Peyer's patch (tissue), 4 donors: ENCODE measurements at regions not wholly inside any gene's neighbourhood (a gene's known extent, or its start where the extent isn't known, plus 50 kb on each side); places are given as distances from the start of the nearest gene placed in this dataset.

Source experiments
- DNase-seq, 3 donors: peaks; one replicate each; pipeline ENCODE4 v3.0.0-alpha.2; 2017 to 2019
- H3K27ac ChIP-seq, 4 donors: fragments of 200-600 bp; sonication (generic); one replicate each; pipeline ENCODE4 v1.5.1; 2016 to 2019
- H3K27me3 ChIP-seq, 2 donors: fragments of 200-600 bp; sonication (generic); one replicate each; pipeline ENCODE4 v1.5.1; 2019
- H3K36me3 ChIP-seq, 3 donors: fragments of 200-600 bp; sonication (generic); one replicate each; pipeline ENCODE4 v1.5.1; 2016 to 2019
- H3K4me1 ChIP-seq, 4 donors: fragments of 200-600 bp; sonication (generic); one replicate each; pipeline ENCODE4 v1.5.1; 2016 to 2019
- H3K4me3 ChIP-seq, 4 donors: fragments of 200-600 bp; sonication (generic); 1 replicate in 3 of 4; 2 replicates in 1 of 4; pipeline ENCODE4 v1.5.1; 2016 to 2019; ENCODE audit warnings: mild to moderate bottlenecking in 1 of 4
- H3K9me3 ChIP-seq, 4 donors: fragments of 200-600 bp; sonication (generic); one replicate each; pipeline ENCODE4 v1.5.1; 2016 to 2019; ENCODE audit warnings: mild to moderate bottlenecking in 1 of 4
- CTCF ChIP-seq, 6 experiments: fragments of 450-650 bp in 4 of 6; fragments of 200-600 bp in 2 of 6; sonication (generic) in 1 of 6; IDR thresholded peaks; one replicate each; pipeline ENCODE4 v1.5.1; 2017 to 2019; ENCODE audit warnings: antibody characterized with exemption in 6 of 6, mild to moderate bottlenecking in 3 of 6, moderate library complexity in 1 of 6
- POLR2A ChIP-seq, 2 donors: fragments of 450-650 bp; IDR thresholded peaks; one replicate each; pipeline ENCODE4 v1.5.1; 2017; ENCODE audit warnings: antibody characterized with exemption in 2 of 2, mild to moderate bottlenecking in 2 of 2, moderate library complexity in 2 of 2

- Histone ChIP-seq H3K4me1 (no peaks in the 10 kb centered on the region), H3K27me3 (no peaks in the 10 kb centered on the region), H3K4me3 (no peak overlapping the region), H3K9me3 (no peaks in the 10 kb centered on the region), H3K27ac (no peak overlapping the region), H3K36me3 (no peaks in the 10 kb centered on the region)
- DNase-seq = no peak
- no peak for TF ChIP-seq POLR2A (IDR thresholded peaks at IDR 0.05)
- no peak for TF ChIP-seq CTCF (IDR thresholded peaks at IDR 0.05)
Measured at GRCh38 chr11:112599265-112599664, 338.6 kb upstream of the PLET1 start.

GRCh38 chr11:112599856-112600533 lies 339.3 kb upstream of the PLET1 start:
- TF ChIP-seq POLR2A (IDR thresholded peaks at IDR 0.05) = no peak
- no peak for TF ChIP-seq CTCF (IDR thresholded peaks at IDR 0.05)

GRCh38 chr11:112605093-112605666 lies 344.5 kb upstream of the PLET1 start:
- Histone ChIP-seq H3K27ac (no peak overlapping the region), H3K4me3 (no peak overlapping the region), H3K27me3 (no peaks in the 10 kb centered on the region), H3K9me3 (no peaks in the 10 kb centered on the region), H3K4me1 (no peaks in the 10 kb centered on the region), H3K36me3 (no peaks in the 10 kb centered on the region)
- DNase-seq = no peak
- TF ChIP-seq POLR2A (IDR thresholded peaks at IDR 0.05) (no peak), CTCF (IDR thresholded peaks at IDR 0.05) (no peak)

More at GRCh38 chr11:112599856-112600533, 339.3 kb upstream of the PLET1 start:
- Histone ChIP-seq H3K4me1 (no peaks in the 10 kb centered on the region), H3K27me3 (no peaks in the 10 kb centered on the region), H3K4me3 (no peak overlapping the region), H3K27ac (no peak overlapping the region), H3K36me3 (no peaks in the 10 kb centered on the region), H3K9me3 (no peaks in the 10 kb centered on the region)
- no peak for DNase-seq

- no peak overlapping the region for H3K27ac ChIP-seq
- TF ChIP-seq CTCF (IDR thresholded peaks at IDR 0.05) (no peak), POLR2A (IDR thresholded peaks at IDR 0.05) (no peak)
- H3K4me1 ChIP-seq = no peaks in the 10 kb centered on the region
- H3K4me3 ChIP-seq = no peak overlapping the region
- DNase-seq = no peak
- H3K27me3 ChIP-seq = no peaks in the 10 kb centered on the region
- H3K36me3 ChIP-seq = no peaks in the 10 kb centered on the region
- no peaks in the 10 kb centered on the region for H3K9me3 ChIP-seq
Measured at GRCh38 chr11:112606656-112607055, 346.0 kb upstream of the PLET1 start.

GRCh38 chr11:112608509-112608908 lies 347.8 kb upstream of the PLET1 start:
- no peak for DNase-seq
- TF ChIP-seq CTCF (IDR thresholded peaks at IDR 0.05) (no peak), POLR2A (IDR thresholded peaks at IDR 0.05) (no peak)
- H3K4me3 ChIP-seq = no peak overlapping the region
- H3K9me3 ChIP-seq = no peaks in the 10 kb centered on the region
- peaks cover 0 to 5% (median 0%) of the 10 kb centered on the region in 4 donors for H3K4me1 ChIP-seq
- no peak overlapping the region for H3K27ac ChIP-seq
- H3K36me3 ChIP-seq = no peaks in the 10 kb centered on the region
- H3K27me3 ChIP-seq = no peaks in the 10 kb centered on the region
